ENCODE measurements at regions not wholly inside any gene's neighbourhood (a gene's known extent, or its start where the extent isn't known, plus 50 kb on each side); places are given as distances from the start of the nearest gene placed in this dataset.

GRCh38 chr18:43933177-43933576, 655.9 kb upstream of the SYT4 start:
- H3K9me3 Mint-ChIP-seq = no peaks in the 10 kb centered on the region
- no peak for DNase-seq (ENCODE audit: extremely low spot score, unreplicated experiment)
- TF ChIP-seq CTCF (conservative IDR thresholded peaks at IDR 0.05) = no peak
- no peaks in the 10 kb centered on the region for H3K36me3 Mint-ChIP-seq
- H3K4me1 Mint-ChIP-seq (ENCODE audit: unreplicated experiment) = peaks cover 6% of the 10 kb centered on the region
- no peak overlapping the region for H3K27ac Mint-ChIP-seq
- H3K4me3 Mint-ChIP-seq = no peak overlapping the region
- H3K27me3 Mint-ChIP-seq = no peaks in the 10 kb centered on the region

GRCh38 chr18:43934322-43934721, 657.0 kb upstream of the SYT4 start:
- H3K36me3 Mint-ChIP-seq = no peaks in the 10 kb centered on the region
- H3K27ac Mint-ChIP-seq = no peak overlapping the region
- TF ChIP-seq CTCF (conservative IDR thresholded peaks at IDR 0.05) = no peak
- H3K9me3 Mint-ChIP-seq = no peaks in the 10 kb centered on the region
- peaks cover 14% of the 10 kb centered on the region for H3K4me1 Mint-ChIP-seq (ENCODE audit: unreplicated experiment)
- no peak for DNase-seq (ENCODE audit: extremely low spot score, unreplicated experiment)
- no peaks in the 10 kb centered on the region for H3K27me3 Mint-ChIP-seq
- H3K4me3 Mint-ChIP-seq = no peak overlapping the region

DNA sequence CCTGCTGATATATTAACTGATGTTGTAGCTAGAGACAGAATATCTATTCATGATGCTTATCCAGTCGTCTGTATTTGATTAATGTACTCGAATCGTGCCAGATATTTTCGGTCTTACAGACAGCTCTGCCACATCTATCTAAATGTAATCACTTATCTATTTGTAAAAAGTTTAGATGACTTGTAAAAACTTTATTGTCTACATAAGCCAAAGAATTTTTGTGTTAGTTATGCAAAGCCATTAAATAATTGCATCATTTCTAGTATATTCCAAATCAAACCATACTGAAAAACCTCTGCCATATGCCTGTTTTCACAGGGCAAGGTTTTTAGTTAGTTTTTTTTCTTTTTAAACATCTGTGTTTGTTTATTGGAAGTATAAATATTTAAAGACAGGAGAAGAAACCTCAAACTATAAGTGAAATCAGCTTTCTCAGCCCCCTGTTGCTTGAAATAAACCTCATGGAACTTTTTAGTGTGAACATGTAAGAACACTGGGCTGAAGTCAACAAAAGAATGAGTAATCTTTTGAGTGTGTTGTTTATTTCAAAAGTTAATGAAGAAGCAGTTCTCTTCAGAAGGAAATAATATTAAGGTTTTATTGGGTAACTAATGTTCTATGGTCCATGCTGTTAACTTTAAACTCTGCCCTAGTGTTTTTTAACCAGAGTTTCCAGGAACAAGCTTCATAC, 657.6 kb upstream of the SYT4 start:
- Mint-ChIP-seq H3K4me3 (no peak overlapping the region), H3K9me3 (no peaks in the 10 kb centered on the region), H3K36me3 (no peaks in the 10 kb centered on the region), H3K27ac (no peak overlapping the region), H3K4me1 (ENCODE audit: unreplicated experiment) (peaks cover 14% of the 10 kb centered on the region), H3K27me3 (no peaks in the 10 kb centered on the region)
- no peak for DNase-seq (ENCODE audit: extremely low spot score, unreplicated experiment)
- no peak for TF ChIP-seq CTCF (conservative IDR thresholded peaks at IDR 0.05)

GRCh38 chr18:43936176-43936575, 658.9 kb upstream of the SYT4 start:
- Mint-ChIP-seq H3K4me1 (ENCODE audit: unreplicated experiment) (peaks cover 14% of the 10 kb centered on the region), H3K9me3 (no peaks in the 10 kb centered on the region), H3K36me3 (no peaks in the 10 kb centered on the region), H3K4me3 (no peak overlapping the region), H3K27ac (no peak overlapping the region), H3K27me3 (no peaks in the 10 kb centered on the region)
- DNase-seq (ENCODE audit: extremely low spot score, unreplicated experiment) = no peak
- TF ChIP-seq CTCF (conservative IDR thresholded peaks at IDR 0.05) = no peak

GRCh38 chr18:43949291-43949690, 672.0 kb upstream of the SYT4 start:
- Mint-ChIP-seq H3K27me3 (no peaks in the 10 kb centered on the region), H3K36me3 (no peaks in the 10 kb centered on the region), H3K27ac (no peak overlapping the region), H3K4me1 (ENCODE audit: unreplicated experiment) (no peaks in the 10 kb centered on the region), H3K9me3 (peaks cover 4% of the 10 kb centered on the region), H3K4me3 (no peak overlapping the region)
- no peak for TF ChIP-seq CTCF (conservative IDR thresholded peaks at IDR 0.05)
- no peak for DNase-seq (ENCODE audit: extremely low spot score, unreplicated experiment)

DNA sequence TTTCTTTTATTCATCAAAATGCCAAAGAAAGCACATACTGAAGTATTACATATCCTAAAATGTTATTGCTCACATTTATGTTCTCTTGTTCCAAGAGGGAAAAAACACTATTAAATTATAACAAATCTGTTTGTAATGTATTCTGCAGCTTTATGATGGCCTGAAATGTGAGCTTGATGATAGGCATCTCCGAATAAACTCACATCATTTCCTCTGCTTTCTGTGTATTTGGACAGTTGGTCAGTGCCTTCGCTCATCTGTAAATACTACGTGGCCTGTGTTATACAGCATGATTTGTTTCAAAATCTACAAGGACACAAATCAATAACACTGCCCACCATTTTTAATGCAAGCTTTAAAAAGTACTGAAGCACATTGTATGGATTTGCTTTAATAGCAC, 672.8 kb upstream of the SYT4 start:
- H3K27me3 Mint-ChIP-seq = no peaks in the 10 kb centered on the region
- DNase-seq (ENCODE audit: extremely low spot score, unreplicated experiment) = no peak
- H3K4me1 Mint-ChIP-seq (ENCODE audit: unreplicated experiment) = no peaks in the 10 kb centered on the region
- H3K9me3 Mint-ChIP-seq = peaks cover 4% of the 10 kb centered on the region
- H3K27ac Mint-ChIP-seq = no peak overlapping the region
- no peaks in the 10 kb centered on the region for H3K36me3 Mint-ChIP-seq
- no peak for TF ChIP-seq CTCF (conservative IDR thresholded peaks at IDR 0.05)
- H3K4me3 Mint-ChIP-seq = no peak overlapping the region
